GM18873 (cell line): ENCODE measurements at regions not wholly inside any gene's neighbourhood (a gene's known extent, or its start where the extent isn't known, plus 50 kb on each side); places are given as distances from the start of the nearest gene placed in this dataset.

Source experiments
- ATAC-seq: cut with Tn5 transposase; IDR thresholded peaks from one replicate; pipeline ENCODE4 v1.9.1; 2021; ENCODE audit warnings: mild to moderate bottlenecking, moderate library complexity, moderate number of reproducible peaks; ENCODE audit not compliant: unreplicated experiment, low FRiP score

GRCh38 chr5:160961038-160961437 lies 109.0 kb upstream of the ATP10B start:
- ATAC-seq, result no peak

GRCh38 chr5:160960592-160960991 lies 108.6 kb upstream of the ATP10B start:
- ATAC-seq, result no peak

GRCh38 chr5:160959804-160960203 lies 107.8 kb upstream of the ATP10B start:
- no peak for ATAC-seq

GRCh38 chr5:160957312-160957861 lies 105.4 kb upstream of the ATP10B start:
- no peak for ATAC-seq

GRCh38 chr5:160956051-160956450 lies 104.0 kb upstream of the ATP10B start:
- no peak for ATAC-seq

- ATAC-seq, result no peak
These were observed 98.3 kb upstream of the ATP10B start for GRCh38 chr5:160950311-160950710.

- no peak for ATAC-seq
These were observed 88.7 kb upstream of the ATP10B start for GRCh38 chr5:160940725-160941124.

GRCh38 chr5:160938532-160938931 lies 86.5 kb upstream of the ATP10B start:
- ATAC-seq, result no peak

- no peak for ATAC-seq
These were observed 85.6 kb upstream of the ATP10B start for GRCh38 chr5:160937570-160937969.

- no peak for ATAC-seq
These were observed 83.8 kb upstream of the ATP10B start for GRCh38 chr5:160935776-160936175.

- no peak for ATAC-seq
These were observed 79.3 kb upstream of the ATP10B start for GRCh38 chr5:160931283-160931682.

GRCh38 chr5:160930406-160930805 lies 78.4 kb upstream of the ATP10B start:
- ATAC-seq, result no peak

- no peak for ATAC-seq
These were observed 77.9 kb upstream of the ATP10B start for GRCh38 chr5:160929906-160930305.

GRCh38 chr5:160929360-160929759 lies 77.3 kb upstream of the ATP10B start:
- no peak for ATAC-seq

- ATAC-seq, result no peak
These were observed 74.4 kb upstream of the ATP10B start for GRCh38 chr5:160926428-160926827.

- no peak for ATAC-seq
These were observed 73.3 kb upstream of the ATP10B start for GRCh38 chr5:160925281-160925680.

- no peak for ATAC-seq
These were observed 72.1 kb upstream of the ATP10B start for GRCh38 chr5:160923936-160924710.

- no peak for ATAC-seq
These were observed 71.4 kb upstream of the ATP10B start for GRCh38 chr5:160923411-160923810.

- ATAC-seq, result no peak
These were observed 70.3 kb upstream of the ATP10B start for GRCh38 chr5:160922311-160922710.

- ATAC-seq, result no peak
These were observed 69.6 kb upstream of the ATP10B start for GRCh38 chr5:160921423-160922285.

GRCh38 chr5:160919626-160920025 lies 67.6 kb upstream of the ATP10B start:
- no peak for ATAC-seq
